ENCODE measurements at regions not wholly inside any gene's neighbourhood (a gene's known extent, or its start where the extent isn't known, plus 50 kb on each side); places are given as distances from the start of the nearest gene placed in this dataset.

DNA sequence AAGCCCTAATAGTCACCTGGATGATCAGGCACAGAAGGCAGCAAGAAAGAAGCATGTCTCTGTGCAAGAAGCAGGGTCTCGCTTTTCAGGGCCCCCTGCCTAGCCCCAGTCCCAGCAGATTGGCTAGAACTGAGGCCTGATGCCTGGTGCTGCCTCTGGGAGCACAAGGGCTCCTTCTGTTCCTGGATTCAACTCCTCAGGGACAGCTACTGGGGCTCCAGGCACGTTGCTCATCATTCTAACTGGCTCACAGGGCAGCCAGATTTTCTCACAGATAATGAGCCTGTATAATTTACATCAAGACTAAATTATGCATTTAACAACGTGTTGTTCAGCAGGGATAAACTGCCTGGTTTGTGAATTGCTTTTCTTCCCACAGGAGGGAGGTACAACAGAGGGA is 106.5 kb upstream of the PLXNC1 start:
- no peak overlapping the region for H3K4me3 ChIP-seq
- in situ Hi-C loops (cut with MboI; ENCODE audit: low pct_unique_long_range_greater_than_20kb in 2 of 9, low sequenced_read_pairs in 9 of 9, unreplicated experiment in 9 of 9) = no loop called here
- no peak overlapping the region for H3K27ac ChIP-seq
- peak in 7 of 8 experiments; percentile 30 to 95 (median 66) for ATAC-seq (replicated peaks in 6 of 8)
- peaks cover 0 to 10% of the 10 kb centered on the region in 2 donors for H3K4me1 ChIP-seq (replicated peaks in 1 of 2)
- 0 to 46% (median 15%) methylated on average over 1 to 3 of the region's 3 CpGs; no CpG with 5 or more reads in 2 of the 10 experiments for WGBS, 10 experiments

DNA sequence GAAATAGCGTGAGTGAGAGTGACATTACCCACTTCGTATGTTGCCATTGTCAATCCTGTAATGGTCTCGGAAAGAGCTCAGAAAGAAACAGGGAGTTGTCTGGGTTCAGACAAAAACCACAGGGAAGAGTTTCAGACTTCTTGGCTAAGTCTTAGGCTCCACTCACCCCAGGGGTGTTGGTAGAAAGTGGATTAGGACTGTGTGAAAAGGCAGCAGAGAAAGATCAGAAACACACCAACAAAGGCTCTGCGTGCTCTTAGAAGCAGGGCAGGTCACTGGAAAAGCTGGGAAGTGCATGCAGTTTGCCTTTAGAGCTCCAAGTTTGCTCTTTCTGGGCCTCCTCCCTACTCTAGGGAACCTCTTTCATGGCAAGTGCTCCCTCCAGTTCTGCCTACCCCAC is 106.1 kb upstream of the PLXNC1 start:
- no peak overlapping the region for H3K27ac ChIP-seq
- ATAC-seq (replicated peaks in 6 of 8) = no peak
- 20 to 92% (median 81%) methylated on average over 1 to 4 of the region's 4 CpGs; no CpG with 5 or more reads in 1 of the 10 experiments for WGBS, 10 experiments
- peaks cover 0 to 10% of the 10 kb centered on the region in 2 donors for H3K4me1 ChIP-seq (replicated peaks in 1 of 2)
- in situ Hi-C loops (cut with MboI; ENCODE audit: low pct_unique_long_range_greater_than_20kb in 2 of 9, low sequenced_read_pairs in 9 of 9, unreplicated experiment in 9 of 9) = no loop called here
- H3K4me3 ChIP-seq = no peak overlapping the region

DNA sequence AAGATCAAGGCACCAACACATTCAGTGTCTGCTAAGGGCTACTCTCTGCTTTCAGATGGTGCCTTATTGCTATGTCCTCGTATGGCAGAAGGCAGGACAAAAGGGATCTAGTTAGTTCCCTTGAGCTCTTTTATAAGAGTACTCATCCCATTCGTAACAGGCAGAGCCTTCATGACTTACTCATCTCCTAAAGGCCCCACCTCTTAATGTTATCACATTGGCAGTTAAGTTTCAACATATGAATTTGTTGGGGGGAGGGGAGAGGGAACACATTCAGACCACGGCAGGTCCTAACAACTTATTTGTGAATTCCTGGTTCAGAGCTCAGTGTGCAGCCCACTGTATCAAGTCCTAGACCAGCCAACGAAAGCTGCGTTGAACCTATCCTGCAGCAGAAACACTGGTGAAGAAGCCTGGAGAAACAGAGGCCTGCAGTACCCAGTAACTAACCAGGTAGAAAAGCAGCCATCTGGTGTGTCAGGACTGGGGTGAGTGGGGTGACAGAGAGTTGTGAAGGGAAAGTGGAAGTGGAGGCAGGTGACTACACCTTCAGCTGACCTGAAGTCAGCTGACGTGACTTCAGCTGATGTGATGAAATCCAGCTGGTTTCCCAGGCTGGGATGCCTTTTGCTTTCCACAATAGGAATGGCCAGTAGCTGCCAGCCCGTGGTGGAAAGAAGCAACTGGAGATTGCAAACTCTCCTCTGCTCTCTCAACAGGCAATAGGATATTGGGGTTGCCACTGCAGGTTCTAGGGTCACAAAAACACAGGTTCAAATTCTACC is 101.6 kb upstream of the PLXNC1 start:
- no peak for ATAC-seq (replicated peaks in 6 of 8)
- in situ Hi-C loops (cut with MboI; ENCODE audit: low pct_unique_long_range_greater_than_20kb in 2 of 9, low sequenced_read_pairs in 9 of 9, unreplicated experiment in 9 of 9) = no loop called here
- H3K27ac ChIP-seq = no peak overlapping the region
- WGBS, 10 experiments = 40 to 87% (median 58%) methylated on average over 1 to 5 of the region's 7 CpGs; no CpG with 5 or more reads in 1 of the 10 experiments
- H3K4me1 ChIP-seq (replicated peaks in 1 of 2) = peaks cover 7 to 13% of the 10 kb centered on the region in 2 donors
- H3K4me3 ChIP-seq = no peak overlapping the region

DNA sequence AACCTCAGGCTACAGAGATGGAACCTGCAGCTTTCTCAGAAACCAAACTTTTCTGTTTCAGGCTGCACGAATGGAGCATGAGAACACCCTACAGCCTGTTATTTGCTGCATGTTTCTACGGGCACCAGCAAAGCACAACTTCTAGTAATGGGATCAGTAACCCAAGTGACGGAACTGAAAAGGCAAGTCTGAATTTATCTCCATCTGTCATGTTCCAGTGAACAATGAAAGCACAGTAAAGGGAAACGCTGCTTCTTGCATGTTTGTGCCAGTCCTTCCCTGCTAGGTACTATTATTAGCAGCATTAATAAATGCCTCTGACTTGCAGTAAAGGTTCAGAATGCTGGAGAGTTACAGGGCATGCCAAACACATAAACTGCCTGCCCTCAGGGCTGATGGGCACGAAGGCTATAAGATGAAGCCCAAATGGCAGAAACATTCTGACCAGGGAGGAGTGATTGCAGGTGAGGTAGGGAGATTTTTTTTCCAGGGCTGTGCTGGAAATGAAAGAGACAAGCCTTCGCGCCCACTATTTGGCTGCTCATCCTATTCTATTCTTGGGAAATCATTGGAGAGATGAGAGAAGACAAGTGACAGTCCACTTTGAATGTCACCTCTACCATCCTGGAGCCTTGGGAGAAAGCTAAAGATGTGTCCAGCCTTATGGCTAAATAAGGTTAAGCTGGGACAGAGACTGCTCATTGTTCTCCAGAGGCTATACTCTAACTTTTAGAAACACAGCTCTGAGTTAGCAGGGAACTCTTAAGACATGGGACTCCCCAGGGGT is 100.4 kb upstream of the PLXNC1 start:
- ATAC-seq (replicated peaks in 6 of 8) = peak in 5 of 8 experiments; percentile 56 to 89 (median 60)
- in situ Hi-C loops (cut with MboI; ENCODE audit: low pct_unique_long_range_greater_than_20kb in 2 of 9, low sequenced_read_pairs in 9 of 9, unreplicated experiment in 9 of 9) = no loop called here
- Histone ChIP-seq H3K27ac (no peak overlapping the region), H3K4me1 (replicated peaks in 1 of 2) (peaks cover 7% of the 10 kb centered on the region in 2 donors), H3K4me3 (no peak overlapping the region)
- 20 to 100% (median 69%) methylated on average over 1 to 7 of the region's 7 CpGs; no CpG with 5 or more reads in 3 of the 10 experiments for WGBS, 10 experiments

DNA sequence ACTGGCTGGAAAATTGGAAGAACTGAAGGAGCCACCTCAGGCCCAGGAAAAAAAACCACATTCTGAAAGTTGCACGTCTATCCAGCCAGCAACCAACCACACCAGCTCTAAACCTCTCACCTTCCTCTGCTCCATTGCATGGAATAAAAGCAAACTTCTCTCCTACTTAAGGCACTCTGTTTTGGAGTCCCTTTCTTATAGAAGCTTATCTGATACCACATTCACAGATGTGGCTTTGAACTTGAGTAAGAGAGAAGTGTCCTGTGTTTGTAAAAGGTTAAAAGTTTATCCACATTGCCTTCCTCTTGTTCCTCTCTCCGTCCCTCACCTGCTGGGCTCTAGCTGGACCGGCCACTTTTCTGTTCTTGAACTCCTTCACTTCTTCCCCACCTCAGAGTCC is 99.6 kb upstream of the PLXNC1 start:
- ATAC-seq (replicated peaks in 6 of 8) = no peak
- H3K27ac ChIP-seq = no peak overlapping the region
- in situ Hi-C loops (cut with MboI; ENCODE audit: low pct_unique_long_range_greater_than_20kb in 2 of 9, low sequenced_read_pairs in 9 of 9, unreplicated experiment in 9 of 9) = no loop called here
- H3K4me1 ChIP-seq (replicated peaks in 1 of 2) = peaks cover 7% of the 10 kb centered on the region in 2 donors
- WGBS, 10 experiments = 40 to 100% (median 77%) methylated on average over 1 to 3 of the region's 3 CpGs; no CpG with 5 or more reads in 3 of the 10 experiments
- no peak overlapping the region for H3K4me3 ChIP-seq

DNA sequence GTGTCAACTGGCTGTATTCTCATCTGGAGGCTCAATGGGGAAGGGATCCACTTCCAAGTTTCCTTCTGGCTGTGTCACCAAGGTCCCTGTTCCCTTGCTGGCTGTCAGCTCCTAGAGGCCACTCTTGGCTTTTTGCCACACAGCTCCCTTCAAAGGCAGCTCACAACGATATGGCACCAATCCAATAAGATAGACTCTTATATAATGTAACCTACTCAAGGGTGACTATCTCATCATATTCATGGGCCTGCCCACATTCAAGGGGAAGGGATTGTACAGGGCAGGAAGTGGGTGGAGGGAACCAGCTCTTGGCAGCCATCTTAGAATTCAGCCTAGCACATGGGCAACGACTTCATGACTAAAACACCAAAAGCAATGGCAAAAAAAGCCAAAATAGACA is 98.7 kb upstream of the PLXNC1 start:
- no peak overlapping the region for H3K4me3 ChIP-seq
- ATAC-seq (replicated peaks in 6 of 8) = no peak
- H3K27ac ChIP-seq = no peak overlapping the region
- 20 to 100% (median 80%) methylated on average over 1 of the region's 2 CpGs; no CpG with 5 or more reads in 3 of the 10 experiments for WGBS, 10 experiments
- peaks cover 7% of the 10 kb centered on the region in 2 donors for H3K4me1 ChIP-seq (replicated peaks in 1 of 2)
- in situ Hi-C loops (cut with MboI; ENCODE audit: low pct_unique_long_range_greater_than_20kb in 2 of 9, low sequenced_read_pairs in 9 of 9, unreplicated experiment in 9 of 9) = no loop called here

DNA sequence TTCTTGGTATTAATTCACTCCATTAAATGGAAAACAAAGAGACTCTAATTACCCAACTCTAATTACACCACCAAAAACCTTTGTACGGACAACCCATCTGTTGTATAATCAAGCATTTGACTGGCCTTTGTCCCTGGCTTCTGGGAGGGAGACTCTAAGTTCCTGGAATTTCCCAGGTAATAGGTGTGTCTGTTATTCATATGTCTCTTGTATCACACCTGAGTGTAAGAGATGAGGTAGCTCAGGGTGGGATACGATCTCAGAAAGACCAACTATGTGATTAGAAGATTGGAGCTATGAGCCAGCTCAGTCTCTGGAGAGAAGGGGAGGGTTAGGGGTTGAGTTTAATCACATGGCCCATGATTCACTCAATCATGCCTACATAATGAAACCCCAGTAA is 94.7 kb upstream of the PLXNC1 start:
- H3K27ac ChIP-seq = no peak overlapping the region
- 58 to 100% (median 89%) methylated on average over 1 to 2 of the region's 2 CpGs; no CpG with 5 or more reads in 4 of the 10 experiments for WGBS, 10 experiments
- in situ Hi-C loops (cut with MboI; ENCODE audit: low pct_unique_long_range_greater_than_20kb in 2 of 9, low sequenced_read_pairs in 9 of 9, unreplicated experiment in 9 of 9) = no loop called here
- H3K4me3 ChIP-seq = no peak overlapping the region
- H3K4me1 ChIP-seq (replicated peaks in 1 of 2) = no peaks in the 10 kb centered on the region
- ATAC-seq (replicated peaks in 6 of 8) = no peak

DNA sequence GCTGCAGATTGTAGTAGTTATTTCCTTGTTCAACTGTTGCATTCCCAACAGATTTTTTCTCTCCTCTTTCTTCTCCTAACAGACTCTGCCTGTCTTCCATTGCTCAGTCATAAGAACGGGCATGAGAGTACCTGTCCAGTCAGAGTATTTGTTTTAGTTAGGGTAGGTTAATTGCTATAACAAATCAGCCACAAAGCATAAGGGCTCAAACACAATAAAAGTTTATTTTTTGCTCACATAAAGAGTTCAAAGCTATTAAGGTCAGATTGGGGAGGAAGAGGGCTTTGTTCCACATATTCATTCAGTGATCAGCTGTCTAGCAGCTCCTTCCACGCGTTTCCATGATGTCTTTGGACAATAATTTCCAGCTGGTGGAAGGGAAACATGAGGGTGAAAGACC is 92.8 kb upstream of the PLXNC1 start:
- no peak overlapping the region for H3K4me3 ChIP-seq
- no peak overlapping the region for H3K27ac ChIP-seq
- no peak for ATAC-seq (replicated peaks in 6 of 8)
- 8 to 93% (median 76%) methylated on average over 3 of the region's 3 CpGs; no CpG with 5 or more reads in 4 of the 10 experiments for WGBS, 10 experiments
- in situ Hi-C loops (cut with MboI; ENCODE audit: low pct_unique_long_range_greater_than_20kb in 2 of 9, low sequenced_read_pairs in 9 of 9, unreplicated experiment in 9 of 9) = no loop called here
- no peaks in the 10 kb centered on the region for H3K4me1 ChIP-seq (replicated peaks in 1 of 2)

DNA sequence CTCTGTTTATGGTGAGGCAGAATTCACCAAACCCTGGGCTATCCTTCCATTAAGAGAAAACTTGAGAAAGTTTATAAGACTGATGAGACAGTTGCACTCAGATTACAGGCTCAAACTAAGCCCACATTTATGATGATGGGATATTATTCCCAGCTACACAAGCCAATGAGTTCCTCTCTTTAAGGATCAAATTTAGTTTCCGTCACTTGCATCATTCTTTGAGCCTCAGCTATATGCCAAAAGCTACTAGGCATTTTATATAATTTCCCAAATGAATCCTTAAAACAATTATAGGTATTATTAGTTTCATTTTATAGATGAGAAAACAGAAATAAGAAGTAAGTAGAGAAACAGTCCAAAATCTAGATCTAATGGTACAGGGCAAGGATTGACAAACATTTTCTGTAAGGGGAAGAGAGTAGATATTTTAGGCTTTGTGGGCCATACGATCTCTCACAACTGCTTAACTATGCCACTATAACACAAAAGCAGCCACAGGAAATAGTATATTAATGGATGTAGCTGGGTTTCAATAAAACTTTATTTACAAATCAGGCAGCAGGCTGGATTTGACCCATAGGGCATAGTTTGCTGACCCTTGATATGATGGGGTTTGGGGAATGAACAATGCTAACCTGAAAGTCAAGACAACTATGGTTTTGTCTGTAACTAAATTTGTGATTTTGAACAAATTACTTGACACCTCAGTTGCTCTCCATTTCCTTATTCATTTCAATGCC is 91.8 kb upstream of the PLXNC1 start:
- 80 to 100% (median 95%) methylated on average over 1 to 2 of the region's 2 CpGs; no CpG with 5 or more reads in 2 of the 10 experiments for WGBS, 10 experiments
- ATAC-seq (replicated peaks in 6 of 8) = no peak
- in situ Hi-C loops (cut with MboI; ENCODE audit: low pct_unique_long_range_greater_than_20kb in 2 of 9, low sequenced_read_pairs in 9 of 9, unreplicated experiment in 9 of 9) = no loop called here
- Histone ChIP-seq H3K4me3 (no peak overlapping the region), H3K4me1 (replicated peaks in 1 of 2) (no peaks in the 10 kb centered on the region), H3K27ac (no peak overlapping the region)

DNA sequence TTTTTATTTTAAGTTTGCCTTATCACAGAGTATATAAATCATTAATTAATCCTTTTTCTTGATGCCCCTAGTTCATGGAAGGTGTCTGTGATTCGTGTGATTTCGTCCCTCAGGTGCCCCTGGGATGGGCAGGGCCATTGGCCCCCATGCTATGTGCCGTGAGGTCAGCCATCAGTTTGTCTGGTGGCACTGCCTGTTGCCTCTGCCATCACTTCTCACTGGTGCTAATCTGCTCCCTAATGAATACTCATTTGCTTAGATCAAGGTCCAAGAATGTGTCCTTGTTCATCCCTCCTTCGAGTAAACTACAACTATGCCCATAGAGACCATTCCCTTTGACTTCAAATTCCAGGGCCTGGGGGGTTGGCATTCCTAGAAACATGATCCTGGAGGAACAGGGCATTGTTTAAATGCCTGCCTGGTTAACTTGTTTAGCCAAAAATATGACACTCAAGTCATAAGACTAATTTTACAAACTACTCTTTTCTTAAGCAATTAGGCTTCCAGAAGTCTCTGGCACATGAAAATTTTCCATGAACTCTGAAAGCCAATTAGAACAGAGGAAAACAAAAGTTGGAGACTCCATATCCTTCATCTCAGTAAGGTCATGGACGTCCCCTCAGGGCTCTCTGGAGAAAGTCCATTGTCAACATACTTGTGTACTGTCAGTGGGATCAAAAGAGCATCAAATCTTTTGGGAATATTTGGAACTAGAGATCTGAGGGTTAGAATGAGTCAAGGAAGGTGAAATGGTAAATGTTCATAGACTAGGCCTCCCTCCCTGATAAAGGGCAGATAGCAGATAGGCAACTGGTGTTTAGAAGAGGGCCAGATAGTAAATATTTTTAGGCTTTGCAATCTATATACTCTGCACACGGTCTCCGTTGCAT is 90.9 kb upstream of the PLXNC1 start:
- WGBS, 10 experiments = 44 to 100% (median 75%) methylated on average over 2 to 6 of the region's 7 CpGs
- no peaks in the 10 kb centered on the region for H3K4me1 ChIP-seq (replicated peaks in 1 of 2)

DNA sequence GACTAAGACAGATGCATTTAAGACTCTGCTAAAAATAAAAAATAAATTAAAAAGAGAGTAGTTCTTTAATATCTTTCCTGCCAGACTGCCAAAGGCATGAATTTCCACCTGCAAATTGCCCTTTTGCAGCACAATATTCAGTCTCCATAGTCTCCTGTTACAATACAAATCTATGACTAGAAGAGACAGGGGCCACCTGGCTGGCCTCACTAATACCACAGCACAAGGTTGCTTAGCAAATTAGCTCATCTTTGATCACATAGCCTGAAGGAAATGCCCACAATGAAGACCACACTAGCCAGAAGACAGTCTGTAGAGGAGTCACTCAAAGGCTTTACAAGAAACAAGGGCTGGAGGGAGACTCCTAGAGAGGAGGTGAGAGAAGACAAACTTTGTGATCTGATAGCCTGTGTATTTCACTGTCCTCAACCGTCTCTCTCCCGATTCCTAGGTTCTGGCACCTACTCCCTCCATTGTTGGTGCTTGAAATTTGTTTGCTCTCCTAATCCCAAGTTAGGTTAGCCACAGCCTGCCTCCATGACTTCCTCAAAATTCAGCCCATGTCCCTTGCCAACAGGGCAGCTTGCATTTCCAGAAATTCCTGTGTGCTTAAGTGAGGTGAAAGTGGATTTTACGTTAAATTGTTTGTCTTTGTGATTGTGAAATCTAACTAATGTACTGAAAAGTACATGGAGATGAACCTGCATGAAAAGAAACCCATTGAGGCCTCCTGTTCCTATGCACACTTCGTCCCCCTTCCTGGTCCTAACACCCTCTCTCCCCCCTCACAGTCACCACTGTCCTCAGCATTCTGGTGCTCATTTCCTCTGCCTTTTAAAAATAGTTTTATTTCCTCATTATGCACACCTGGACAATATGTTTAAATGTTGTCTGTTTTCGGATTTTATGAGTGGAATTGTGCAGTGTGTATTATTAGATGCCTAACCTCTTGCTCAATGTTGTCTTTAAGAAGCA is 88.7 kb upstream of the PLXNC1 start:
- in situ Hi-C loops (cut with MboI; ENCODE audit: low pct_unique_long_range_greater_than_20kb in 2 of 9, low sequenced_read_pairs in 9 of 9, unreplicated experiment in 9 of 9) = no loop called here
- H3K4me3 ChIP-seq = no peak overlapping the region
- no peak overlapping the region for H3K27ac ChIP-seq
- no peaks in the 10 kb centered on the region for H3K4me1 ChIP-seq (replicated peaks in 1 of 2)
- 13 to 93% (median 71%) methylated on average over 1 to 5 of the region's 5 CpGs; no CpG with 5 or more reads in 1 of the 10 experiments for WGBS, 10 experiments
- no peak for ATAC-seq (replicated peaks in 6 of 8)

More for the DNA sequence above, 90.9 kb upstream of the PLXNC1 start:
- in situ Hi-C loops (cut with MboI; ENCODE audit: low pct_unique_long_range_greater_than_20kb in 2 of 9, low sequenced_read_pairs in 9 of 9, unreplicated experiment in 9 of 9) = no loop called here
- no peak for ATAC-seq (replicated peaks in 6 of 8)
- H3K27ac ChIP-seq = no peak overlapping the region
- no peak overlapping the region for H3K4me3 ChIP-seq

Measured in motor neuron (in vitro differentiated cells).